ENCODE measurements at regions not wholly inside any gene's neighbourhood (a gene's known extent, or its start where the extent isn't known, plus 50 kb on each side); places are given as distances from the start of the nearest gene placed in this dataset.
"Not testable (repeated sequence)": the region's sequence is repeated elsewhere in the genome, so short reads cannot be mapped to it uniquely, and the experiment has no call there.

DNA sequence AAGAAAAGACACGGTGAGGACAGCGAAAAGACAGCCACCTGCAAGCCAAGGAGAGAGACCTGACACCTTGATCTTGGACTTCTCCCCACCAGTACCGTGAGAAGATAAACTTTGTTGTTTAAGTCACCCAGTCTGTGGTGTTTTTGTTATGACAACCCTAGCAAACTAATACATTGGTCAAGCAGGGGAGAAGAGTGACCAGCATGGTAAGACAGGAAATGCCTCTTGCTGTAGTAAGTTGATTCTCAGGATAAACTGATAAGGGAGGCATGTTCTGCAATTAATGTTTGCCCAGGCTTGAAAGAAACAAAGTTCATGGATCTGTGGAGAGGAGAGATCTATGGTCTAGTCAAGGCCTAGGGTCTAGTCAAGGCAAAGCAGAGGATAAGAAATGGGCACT is 801.2 kb downstream of the MAT2B start:
- DNase-seq = no peak

DNA sequence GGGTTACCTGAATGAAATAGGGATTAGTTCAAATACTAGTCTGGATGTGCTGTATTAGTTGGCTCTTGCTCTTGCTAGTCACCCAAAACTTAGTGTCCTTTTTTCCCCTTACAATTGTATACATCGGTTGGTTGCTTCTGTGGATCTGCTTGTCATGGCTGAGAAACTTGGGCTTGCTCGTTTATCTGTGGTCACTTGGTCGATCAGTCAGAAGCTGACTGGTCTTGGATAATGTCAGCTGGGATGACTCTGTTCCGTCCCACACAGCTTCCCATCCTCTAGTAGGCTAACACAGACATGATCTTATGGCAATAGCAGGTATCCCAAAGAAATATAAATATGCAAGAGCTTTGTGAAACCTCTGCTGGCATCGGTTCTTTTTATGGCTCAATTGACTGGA is 807.4 kb downstream of the MAT2B start:
- no peak for DNase-seq

DNA sequence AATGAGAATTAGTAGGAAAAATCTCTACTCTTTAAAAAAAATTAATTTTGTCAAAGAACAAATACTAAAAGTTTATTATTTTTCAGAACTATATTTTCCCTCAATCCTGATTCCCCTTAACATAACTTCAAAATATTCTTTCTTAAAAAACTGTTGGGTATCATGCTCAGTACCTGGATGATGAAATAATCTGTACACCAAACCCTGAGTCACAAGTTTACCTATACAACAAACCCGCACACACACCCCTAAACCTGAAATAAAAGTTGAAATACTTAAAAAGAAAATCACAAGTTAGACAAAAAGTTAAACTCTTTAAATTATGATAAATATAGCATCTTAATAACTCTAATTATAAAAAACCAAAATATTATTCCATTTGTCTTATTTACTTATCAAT is 812.3 kb downstream of the MAT2B start:
- no peak for DNase-seq

DNA sequence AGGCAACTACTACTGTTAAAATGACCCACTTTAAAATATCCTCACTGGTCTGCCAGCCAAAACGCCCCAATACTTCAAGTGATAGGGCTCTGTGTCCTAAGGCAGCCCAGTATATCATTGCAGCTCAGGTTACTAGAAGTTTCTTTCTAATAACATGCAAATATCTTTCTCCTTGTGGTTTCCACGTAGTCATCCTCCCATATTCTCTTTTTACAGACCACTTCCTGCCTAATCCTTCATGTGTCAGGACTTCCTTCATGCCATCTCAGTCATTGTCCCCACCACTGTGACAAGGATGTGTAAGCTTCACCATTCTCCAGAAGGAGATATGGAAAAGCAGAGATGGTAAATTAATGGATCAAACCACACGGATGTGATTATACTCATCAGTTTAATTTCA is 813.7 kb downstream of the MAT2B start:
- no peak for DNase-seq

DNA sequence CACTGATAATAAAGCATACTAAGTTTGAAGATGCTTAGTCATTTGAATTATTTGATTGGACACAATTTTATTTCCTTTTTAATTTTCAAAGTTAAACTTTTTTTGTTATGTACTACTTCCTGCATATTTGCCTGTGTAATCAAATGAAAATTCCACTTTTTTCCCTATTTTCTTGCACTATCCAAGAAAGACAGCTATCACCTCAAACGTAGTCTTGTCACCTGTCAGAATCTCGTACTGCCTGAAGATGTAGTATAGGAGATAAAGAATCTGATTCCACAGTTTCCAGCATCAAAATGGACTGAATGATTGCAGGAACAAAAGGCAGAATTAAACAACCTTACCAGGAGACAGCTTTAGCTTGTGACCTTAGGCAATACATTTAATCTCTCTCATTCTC is 818.8 kb downstream of the MAT2B start:
- no peak for DNase-seq

DNA sequence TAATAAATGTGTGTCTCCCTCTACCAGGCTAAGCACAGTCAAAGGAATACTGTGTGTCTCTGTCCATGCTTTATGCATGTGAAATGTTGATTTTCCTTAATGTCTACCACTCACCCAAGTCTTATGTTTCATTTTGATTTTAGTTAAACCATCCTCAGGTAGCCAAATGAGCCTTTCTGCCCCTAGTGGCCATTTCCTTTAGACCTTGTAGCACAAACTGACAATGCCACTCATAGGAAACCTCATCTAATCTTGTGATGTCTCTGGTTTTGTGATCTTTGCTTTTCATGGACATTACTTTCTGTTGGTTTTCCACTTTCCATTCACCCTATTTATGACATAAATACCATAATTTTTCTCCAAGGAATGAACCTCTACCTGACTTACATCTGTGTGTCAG is 820.8 kb downstream of the MAT2B start:
- DNase-seq = no peak

DNA sequence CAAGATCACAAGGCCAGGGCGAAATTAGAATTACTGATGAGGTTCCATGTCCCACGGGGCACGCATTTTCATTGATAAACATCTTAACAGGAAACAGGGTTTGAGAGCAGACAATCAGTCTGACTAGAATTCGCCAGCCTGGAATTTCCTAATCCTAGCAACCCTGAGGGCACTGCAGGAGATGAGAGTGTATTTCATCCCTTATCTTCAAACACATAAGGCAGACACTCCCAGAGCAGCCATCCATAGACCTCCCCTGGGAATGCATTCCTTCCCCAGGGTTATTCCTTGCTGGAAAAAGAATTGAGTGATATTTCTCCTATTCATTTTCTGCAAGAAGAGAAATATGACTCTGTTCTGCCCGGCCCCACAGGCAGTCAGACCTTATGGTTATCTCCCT is 821.7 kb downstream of the MAT2B start:
- not testable (repeated sequence) for DNase-seq

DNA sequence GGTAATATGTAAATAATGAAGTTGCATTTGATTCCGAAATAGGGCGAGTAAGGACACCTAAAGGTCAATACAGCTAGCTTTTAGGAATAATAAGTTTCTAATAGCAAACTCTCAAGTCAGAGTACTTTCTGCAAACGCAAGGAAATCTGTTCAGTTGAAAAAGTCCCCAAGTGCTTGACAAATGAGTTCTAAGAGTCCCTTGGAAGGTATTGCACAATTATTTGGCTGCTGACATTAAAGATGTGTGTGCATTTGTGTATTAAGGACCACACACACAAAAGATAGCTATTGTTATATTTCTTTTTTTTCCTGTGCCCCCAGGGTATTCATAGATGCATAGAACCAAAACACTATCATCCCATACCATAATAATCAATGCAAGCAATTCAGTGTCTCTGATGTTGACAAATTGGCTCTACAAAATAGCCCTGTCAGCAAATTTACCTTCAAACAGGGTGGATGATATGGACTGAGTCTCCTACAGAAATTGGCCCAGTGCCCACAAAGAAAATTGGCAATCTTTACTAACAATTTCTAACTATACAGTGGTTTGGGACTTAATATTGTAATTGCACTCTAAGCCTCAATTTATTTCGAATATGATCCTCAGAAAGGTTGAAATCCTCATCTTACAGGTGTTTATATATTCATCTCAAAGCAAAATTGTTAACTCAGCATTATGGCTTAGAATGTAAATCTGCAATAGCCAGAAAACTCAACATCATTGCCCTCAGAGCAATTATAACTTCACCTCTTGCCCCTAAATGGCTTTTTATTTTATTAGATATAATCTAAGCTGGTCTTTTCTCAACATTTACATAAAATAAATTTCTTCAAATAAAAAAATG is 827.2 kb downstream of the MAT2B start:
- DNase-seq = no peak

DNA sequence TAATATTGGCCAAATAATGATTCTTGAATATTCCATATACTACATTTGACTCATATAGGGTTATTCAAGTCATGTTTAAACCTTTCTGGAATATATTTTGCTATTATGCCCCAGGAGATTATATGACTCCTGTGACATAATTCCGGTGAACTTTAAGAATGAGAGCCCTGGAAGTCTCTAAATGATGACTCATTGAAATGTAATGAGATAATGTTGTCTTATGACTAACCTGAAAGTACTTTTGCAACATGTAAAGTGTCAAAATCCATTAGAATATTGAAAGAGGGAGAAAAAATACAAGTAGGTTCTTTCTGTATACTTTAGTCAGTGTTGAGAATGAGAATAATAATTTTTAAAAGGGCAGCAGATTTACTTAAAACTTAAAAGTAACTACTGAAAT is 830.4 kb downstream of the MAT2B start:
- DNase-seq = peak; percentile 36

DNA sequence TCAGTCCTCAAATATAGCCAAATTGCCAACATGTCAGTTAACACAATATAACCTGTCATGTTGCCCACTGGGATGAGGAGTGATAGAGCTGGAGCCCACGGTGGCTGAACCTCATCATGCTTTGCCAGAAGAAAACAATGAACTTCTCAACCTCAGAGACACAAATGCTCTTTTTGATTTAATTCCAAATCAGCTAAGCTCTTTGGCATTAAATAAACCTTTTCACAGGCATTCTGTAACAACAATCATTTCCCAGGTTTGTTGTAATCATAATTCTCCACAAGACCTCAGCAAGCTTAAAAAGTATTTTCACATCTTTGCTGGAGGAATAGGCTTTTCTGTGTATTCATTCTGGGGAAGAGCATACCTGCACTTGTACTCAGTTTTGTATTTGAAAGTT is 830.9 kb downstream of the MAT2B start:
- no peak for DNase-seq

DNA sequence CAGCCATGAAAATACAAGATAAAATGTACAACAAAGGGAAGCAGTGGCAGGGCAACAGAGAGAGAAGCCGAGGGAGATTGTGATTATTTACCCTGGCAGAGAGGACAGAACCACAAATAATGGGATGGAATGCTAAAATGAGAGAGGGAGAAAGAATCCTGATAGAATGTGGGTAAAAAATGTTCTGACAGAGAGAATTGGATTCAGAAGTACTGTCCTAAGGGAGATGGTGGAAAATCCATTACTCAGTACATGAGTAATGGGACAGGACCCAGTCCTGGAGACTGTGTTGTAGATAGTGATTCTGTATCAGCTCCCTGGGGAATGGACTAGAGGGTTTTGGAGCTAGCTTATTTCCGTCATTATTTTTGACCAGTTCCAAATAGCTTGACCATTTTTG is 831.5 kb downstream of the MAT2B start:
- peak; percentile 45 for DNase-seq

DNA sequence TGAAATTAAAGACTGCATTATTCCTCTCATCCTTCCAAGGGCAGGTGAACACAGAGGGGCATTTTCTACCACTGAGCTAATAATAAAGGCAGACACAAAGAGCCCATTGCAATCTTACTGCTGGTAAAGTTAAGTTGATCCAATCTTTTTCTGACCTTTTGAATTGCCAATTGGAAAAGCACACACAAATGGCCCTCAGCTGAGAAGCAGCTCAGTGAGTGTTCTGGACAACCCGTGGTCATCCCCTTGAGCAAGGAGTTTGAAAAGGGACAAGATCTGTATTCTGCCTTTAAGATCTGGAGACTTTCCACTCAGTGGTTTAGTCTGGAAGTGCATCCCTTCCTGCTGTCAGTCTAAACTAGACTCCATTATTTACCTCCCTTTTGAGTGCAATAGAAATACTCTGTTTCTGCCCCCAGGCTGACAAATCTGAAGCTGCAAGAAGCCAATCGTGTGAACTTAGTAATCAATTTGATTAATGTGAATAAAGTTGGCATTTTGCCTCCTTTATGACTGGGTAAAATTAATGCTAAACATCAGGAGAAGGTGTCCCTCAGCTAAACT is 835.7 kb downstream of the MAT2B start:
- no peak for DNase-seq

DNA sequence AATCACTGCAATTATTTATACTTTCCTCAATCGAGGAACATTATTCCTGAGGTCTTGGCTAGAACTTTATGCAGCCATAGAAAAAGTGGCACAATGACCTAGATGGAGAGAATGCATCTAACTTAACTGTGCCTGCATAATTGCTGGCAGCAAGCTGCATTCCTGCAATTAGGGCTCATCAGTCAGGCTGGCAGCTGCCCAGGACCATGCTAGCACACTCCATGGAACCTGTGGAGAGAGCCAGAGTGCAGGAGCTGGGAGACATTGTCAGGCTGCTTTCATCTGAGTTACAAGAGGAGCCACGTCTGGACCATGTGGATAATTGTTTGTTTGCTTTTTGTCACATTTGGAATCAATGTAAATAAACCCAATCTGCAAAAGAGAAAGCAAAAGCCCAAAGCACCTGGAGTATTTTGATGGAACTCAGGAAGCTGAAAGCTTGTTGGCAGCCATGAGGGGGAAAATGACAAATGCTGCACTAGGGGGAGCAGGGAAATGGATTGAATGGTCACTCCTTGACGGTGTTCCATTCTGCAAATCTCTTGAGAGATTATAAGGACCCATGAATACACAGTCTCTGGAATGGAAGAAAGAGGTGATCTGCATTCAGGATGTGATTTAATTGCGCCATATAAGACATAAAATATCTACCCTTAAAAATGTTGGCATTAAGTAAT is 839.9 kb downstream of the MAT2B start:
- peak; percentile 26 for DNase-seq

DNA sequence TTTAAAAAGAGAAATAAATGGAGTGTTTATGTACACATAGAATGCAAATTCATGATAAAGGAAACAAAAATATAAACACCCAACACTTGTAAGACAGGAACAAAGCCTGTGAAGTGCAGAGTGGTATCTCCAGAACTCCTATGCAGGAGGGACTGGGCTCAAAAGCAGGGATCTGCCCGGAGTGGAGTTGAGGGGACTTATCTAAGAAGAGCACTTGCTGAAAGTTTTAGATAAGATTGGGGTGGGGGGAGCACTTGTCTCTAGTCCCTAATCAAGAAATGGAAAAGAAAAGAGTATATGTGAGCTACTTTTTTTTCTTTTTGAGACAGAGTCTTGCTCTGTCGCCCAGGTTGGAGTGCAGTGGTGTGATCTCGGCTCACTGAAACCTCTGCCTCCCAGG is 840.4 kb downstream of the MAT2B start:
- no peak for DNase-seq

DNA sequence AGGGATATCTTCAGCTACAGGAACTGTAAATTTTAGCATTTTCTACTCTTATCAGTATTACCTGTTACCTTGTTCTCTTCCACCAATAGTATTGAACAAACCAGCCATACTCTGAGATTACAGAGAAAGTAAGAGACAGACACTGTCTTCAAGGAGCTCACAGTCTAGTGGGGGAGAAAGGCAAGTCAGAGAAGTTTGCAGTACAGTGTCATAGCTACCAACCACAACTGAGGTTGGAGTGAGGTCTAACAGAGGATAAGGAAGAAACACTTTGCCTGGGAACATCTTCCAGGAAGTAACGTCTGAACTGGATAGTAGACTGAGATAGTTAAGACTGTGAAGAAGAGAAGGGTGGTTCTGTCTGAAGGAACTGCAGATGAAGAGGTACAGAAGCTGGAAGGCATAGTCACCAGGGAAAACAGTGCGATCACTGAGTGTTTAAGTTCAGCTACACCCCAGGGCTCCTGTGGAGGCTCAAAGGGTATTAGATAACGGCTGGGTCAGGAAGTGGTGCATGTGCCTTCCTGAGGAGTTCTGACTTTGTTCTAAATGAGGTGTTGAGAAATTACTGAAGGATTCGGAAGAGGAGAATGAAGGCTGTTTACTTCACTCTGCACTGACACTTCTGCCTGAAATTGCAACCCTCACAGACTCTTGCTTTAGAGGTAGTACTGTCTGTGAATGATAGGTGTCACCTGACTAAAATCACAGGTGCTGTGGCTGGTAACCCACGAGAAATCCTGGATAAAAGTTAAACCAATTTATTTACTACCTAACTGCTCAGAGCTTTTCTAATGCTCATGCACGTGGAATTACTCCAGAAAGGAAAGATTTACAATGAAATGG is 841.6 kb downstream of the MAT2B start:
- no peak for DNase-seq

DNA sequence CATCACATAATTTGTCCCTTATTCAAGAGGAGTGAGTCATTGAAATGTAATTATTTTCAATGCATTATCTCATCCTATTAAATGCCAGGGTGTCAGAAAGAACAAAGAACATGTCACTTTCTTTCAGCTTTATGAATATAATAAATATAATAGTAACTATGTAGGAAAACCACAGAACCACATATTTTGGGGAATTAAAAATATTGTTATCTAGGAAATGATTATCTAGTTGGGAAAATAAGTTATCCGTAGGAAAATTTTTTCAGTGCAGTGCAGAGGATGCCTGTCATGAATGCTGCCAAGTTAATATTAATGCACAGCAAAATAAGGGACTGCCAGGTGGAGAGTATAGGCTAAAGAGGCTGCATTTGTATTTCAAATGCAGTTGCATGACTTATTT is 844.8 kb downstream of the MAT2B start:
- no peak for DNase-seq

DNA sequence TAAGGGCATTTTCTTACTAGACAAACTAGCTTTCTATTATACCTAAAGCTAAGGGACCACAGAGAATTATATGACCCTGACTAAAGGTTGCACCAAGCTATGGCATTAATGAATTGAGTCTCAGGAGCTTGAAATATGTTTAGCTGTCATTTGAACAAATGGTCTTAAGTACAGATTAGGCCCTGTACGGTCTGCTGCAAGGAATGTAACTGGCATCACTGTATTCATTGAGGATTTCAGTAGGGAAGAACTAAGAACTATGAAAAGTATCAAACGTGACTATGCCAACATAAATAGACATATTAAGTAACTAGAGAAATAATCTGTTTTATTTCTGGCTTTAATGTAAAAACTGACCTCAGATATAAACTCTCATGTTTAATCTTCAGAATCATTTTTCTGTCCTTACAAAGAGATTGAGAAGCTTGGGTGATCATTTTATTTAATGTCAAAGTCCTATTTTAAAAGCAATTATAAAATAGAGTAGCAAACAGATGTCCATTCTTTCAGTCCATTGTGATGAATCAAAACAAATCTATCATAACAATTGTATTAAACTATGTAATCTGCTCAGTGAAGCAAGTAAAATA is 845.9 kb downstream of the MAT2B start:
- no peak for DNase-seq

DNA sequence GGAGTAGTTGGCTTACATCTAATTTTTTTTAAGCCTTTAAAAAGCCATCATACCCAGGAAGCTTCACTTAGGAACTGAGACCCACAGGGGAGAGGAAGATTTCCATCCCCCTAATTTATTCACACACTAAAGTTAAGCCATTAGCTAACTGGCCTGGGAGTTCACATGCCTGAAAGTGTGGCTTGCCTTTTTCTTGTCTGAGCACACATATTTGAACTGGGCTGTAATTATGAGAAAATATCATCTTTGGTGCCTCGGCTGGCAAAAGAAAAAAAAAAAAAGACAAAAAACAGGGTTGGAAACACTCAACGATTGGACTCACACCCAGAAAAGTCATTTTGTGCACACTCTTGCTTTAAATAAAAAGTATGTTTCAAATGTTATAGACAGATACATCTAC is 847.3 kb downstream of the MAT2B start:
- DNase-seq = no peak

DNA sequence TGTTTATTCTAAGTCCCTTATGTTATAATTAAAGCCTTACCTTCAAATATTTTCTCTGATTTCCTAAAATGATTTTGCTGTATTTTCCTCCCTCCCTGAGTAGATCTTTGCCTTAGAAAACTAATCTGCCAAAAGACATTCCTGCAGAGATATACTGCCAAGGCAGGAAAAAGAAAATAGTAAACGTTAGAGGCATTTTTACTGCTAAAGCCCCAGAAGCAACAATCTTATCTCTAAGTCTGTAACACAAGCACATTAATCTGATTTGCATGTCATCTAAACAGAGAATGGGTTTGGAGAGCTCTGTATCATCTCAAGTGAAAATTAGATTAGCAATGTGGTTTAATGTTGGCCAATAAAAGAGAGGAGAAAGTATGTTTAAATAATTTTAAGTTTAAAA is 847.7 kb downstream of the MAT2B start:
- DNase-seq = no peak

DNA sequence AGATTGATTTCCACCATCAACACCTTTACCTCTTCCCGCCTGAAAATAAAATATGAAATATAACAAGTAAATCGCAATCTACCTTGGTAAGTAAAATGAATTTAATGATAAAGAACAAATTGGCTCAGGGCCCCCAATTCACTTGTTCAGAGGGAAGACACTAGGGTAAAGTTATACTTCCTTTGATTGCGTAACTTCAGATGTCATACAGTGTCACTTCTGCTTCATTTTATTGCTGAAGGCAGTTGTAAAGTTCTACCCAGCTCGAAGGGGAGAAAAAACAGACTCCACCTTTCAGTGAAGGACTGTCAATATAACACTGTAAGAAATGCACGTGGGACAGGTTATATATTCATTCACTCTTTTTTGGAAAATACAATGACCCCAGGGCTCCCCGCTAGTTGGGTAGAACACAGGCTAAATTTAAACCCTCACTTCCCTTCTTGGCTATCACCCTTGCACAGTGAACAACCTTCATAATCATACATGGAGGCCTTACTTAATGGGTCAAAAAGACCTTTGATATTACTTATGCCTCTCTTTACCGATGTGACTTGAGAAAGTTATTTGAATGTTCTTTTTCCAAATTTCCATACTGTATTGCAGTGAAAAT is 848.8 kb downstream of the MAT2B start:
- no peak for DNase-seq

DNA sequence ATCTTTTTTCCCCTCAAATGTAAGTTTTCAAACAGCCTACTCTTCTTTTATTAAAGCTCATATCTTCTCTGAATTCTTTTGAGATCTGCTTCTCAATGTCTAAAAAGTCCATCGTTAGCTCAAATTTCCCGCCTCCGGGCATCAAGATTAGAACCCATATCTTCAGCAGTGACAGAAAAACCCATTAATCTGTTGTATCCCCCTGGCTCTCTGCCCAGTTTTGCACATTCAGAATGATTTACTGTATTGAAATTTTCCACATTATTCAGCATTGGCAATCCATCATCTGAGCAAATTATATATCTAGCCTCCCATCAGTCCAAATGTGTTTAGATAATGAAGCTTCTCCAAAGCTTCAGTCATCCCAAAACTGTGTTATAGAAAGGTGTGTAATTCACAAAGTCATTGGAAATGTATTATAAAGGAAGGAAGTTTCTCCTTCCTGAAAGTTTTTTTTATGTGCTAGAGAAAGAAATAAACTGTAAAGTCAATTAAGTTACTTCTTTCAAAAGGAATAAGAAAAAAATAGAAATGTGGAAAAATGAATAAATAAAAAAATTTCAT is 849.9 kb downstream of the MAT2B start:
- no peak for DNase-seq

DNA sequence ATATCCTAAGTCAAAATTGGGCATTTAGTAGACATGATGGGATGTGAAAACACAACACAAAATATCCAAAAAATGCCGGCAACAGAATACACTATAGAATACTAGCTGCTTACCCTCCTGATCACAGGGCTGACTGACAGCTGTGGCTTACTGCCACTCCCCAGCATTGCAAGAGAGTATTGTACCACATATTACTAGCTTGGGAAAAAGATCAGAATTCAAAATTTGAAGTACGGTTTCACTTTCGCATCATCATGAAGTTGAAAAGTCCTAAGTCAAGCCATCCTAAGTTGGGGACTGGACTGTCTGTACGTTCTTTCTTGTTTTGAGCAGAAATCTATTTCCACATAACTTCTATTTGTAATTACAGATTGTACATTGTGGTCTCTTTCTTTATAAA is 851.4 kb downstream of the MAT2B start:
- no peak for DNase-seq
